ENCODE measurements at regions not wholly inside any gene's neighbourhood (a gene's known extent, or its start where the extent isn't known, plus 50 kb on each side); places are given as distances from the start of the nearest gene placed in this dataset.

- no peak for TF ChIP-seq PRDM2 (tag by site-specific recombination; IDR thresholded peaks at IDR 0.05; ENCODE audit: borderline replicate concordance)
- TF ChIP-seq ZNF335 (tag by site-specific recombination; conservative IDR thresholded peaks at IDR 0.05): no peak
- TF ChIP-seq ZBTB48 (tag by site-specific recombination; IDR thresholded peaks at IDR 0.05): no peak
- no peak for TF ChIP-seq ZFP69B (tag by site-specific recombination; IDR thresholded peaks at IDR 0.05)
- no peak for TF ChIP-seq ZNF114 (tag by site-specific recombination; IDR thresholded peaks at IDR 0.05)
Observed at GRCh38 chr6:14750059-14750661, 495.7 kb upstream of the JARID2 start (continued).

GRCh38 chr6:14751645-14752175 is 494.2 kb upstream of the JARID2 start:
- ChIA-PET CTCF (no interaction called here), POLR2A (no interaction called here)
- Histone ChIP-seq H3K27ac (ENCODE audit: extremely low read depth, low read depth, low read length) (no peak overlapping the region), H3K36me3 (ENCODE audit: control insufficient read depth in 2 of 2, insufficient read depth in 1 of 2, low read length in 2 of 2) (no peaks in the 10 kb centered on the region), H3K9me3 (ENCODE audit: control insufficient read depth, insufficient read depth, low read depth, low read length) (no peaks in the 10 kb centered on the region), H3K4me1 (ENCODE audit: control insufficient read depth, insufficient read depth, low read length) (no peaks in the 10 kb centered on the region), H3K4me3 (ENCODE audit: low read depth, low read length) (no peak overlapping the region)
- no peak for TF ChIP-seq ZNF214 (tag by site-specific recombination; IDR thresholded peaks at IDR 0.05; ENCODE audit: borderline replicate concordance)
- no peak for TF ChIP-seq ZNF530 (tag by site-specific recombination; IDR thresholded peaks at IDR 0.05; ENCODE audit: low read depth)
- no peak for TF ChIP-seq KLF1 (tag by site-specific recombination; IDR thresholded peaks at IDR 0.05)
- no peak for TF ChIP-seq ZNF707 (tag by site-specific recombination; IDR thresholded peaks at IDR 0.05)
- no peak for TF ChIP-seq MZF1 (tag by site-specific recombination; IDR thresholded peaks at IDR 0.05; ENCODE audit: borderline replicate concordance)
- TF ChIP-seq ZNF510 (tag by site-specific recombination; IDR thresholded peaks at IDR 0.05; ENCODE audit: insufficient replicate concordance): no peak
- TF ChIP-seq ZBTB26 (tag by site-specific recombination; optimal IDR thresholded peaks at IDR 0.05): no peak

GRCh38 chr6:14754751-14755513 is 490.9 kb upstream of the JARID2 start:
- Histone ChIP-seq H3K36me3 (ENCODE audit: control insufficient read depth in 2 of 2, insufficient read depth in 1 of 2, low read length in 2 of 2) (no peaks in the 10 kb centered on the region), H3K27ac (ENCODE audit: extremely low read depth, low read depth, low read length) (no peak overlapping the region), H3K4me3 (ENCODE audit: low read depth, low read length) (no peak overlapping the region), H3K4me1 (ENCODE audit: control insufficient read depth, insufficient read depth, low read length) (no peaks in the 10 kb centered on the region), H3K9me3 (ENCODE audit: control insufficient read depth, insufficient read depth, low read depth, low read length) (no peaks in the 10 kb centered on the region)
- ChIA-PET POLR2A (no interaction called here), CTCF (interaction anchor here (0.7 kb wide), 1 partner anchor 81 kb away, joined by 3 read pairs; no protein-coding TSS in a partner anchor)
- TF ChIP-seq ZNF16 (tag by site-specific recombination; IDR thresholded peaks at IDR 0.05; ENCODE audit: low read depth): no peak
- TF ChIP-seq ZSCAN30 (tag by site-specific recombination; IDR thresholded peaks at IDR 0.05): no peak
- TF ChIP-seq TSHZ1 (tag by site-specific recombination; IDR thresholded peaks at IDR 0.05; ENCODE audit: borderline replicate concordance): no peak
- no peak for TF ChIP-seq FEZF1 (tag by site-specific recombination; IDR thresholded peaks at IDR 0.05)
- no peak for TF ChIP-seq ZBTB20 (tag by site-specific recombination; IDR thresholded peaks at IDR 0.05)
- no peak for TF ChIP-seq ZNF692 (tag by site-specific recombination; IDR thresholded peaks at IDR 0.05)
